ENCODE measurements at regions not wholly inside any gene's neighbourhood (a gene's known extent, or its start where the extent isn't known, plus 50 kb on each side); places are given as distances from the start of the nearest gene placed in this dataset.

GRCh38 chrX:125003746-125004446 is 315.8 kb upstream of the TEX13C start:
- DNase-seq (ENCODE audit: low read depth), result no peak

GRCh38 chrX:125004799-125005198 is 314.9 kb upstream of the TEX13C start:
- no peak for DNase-seq (ENCODE audit: low read depth)

- no peak for DNase-seq (ENCODE audit: low read depth)
Measured at GRCh38 chrX:125005863-125006262, 313.8 kb upstream of the TEX13C start.

- DNase-seq (ENCODE audit: low read depth), result no peak
Measured at GRCh38 chrX:125006704-125007103, 313.0 kb upstream of the TEX13C start.

GRCh38 chrX:125012585-125012984 is 307.1 kb upstream of the TEX13C start:
- no peak for DNase-seq (ENCODE audit: low read depth)

GRCh38 chrX:125029131-125029530 is 290.5 kb upstream of the TEX13C start:
- no peak for DNase-seq (ENCODE audit: low read depth)
